ENCODE measurements at regions not wholly inside any gene's neighbourhood (a gene's known extent, or its start where the extent isn't known, plus 50 kb on each side); places are given as distances from the start of the nearest gene placed in this dataset.

DNA sequence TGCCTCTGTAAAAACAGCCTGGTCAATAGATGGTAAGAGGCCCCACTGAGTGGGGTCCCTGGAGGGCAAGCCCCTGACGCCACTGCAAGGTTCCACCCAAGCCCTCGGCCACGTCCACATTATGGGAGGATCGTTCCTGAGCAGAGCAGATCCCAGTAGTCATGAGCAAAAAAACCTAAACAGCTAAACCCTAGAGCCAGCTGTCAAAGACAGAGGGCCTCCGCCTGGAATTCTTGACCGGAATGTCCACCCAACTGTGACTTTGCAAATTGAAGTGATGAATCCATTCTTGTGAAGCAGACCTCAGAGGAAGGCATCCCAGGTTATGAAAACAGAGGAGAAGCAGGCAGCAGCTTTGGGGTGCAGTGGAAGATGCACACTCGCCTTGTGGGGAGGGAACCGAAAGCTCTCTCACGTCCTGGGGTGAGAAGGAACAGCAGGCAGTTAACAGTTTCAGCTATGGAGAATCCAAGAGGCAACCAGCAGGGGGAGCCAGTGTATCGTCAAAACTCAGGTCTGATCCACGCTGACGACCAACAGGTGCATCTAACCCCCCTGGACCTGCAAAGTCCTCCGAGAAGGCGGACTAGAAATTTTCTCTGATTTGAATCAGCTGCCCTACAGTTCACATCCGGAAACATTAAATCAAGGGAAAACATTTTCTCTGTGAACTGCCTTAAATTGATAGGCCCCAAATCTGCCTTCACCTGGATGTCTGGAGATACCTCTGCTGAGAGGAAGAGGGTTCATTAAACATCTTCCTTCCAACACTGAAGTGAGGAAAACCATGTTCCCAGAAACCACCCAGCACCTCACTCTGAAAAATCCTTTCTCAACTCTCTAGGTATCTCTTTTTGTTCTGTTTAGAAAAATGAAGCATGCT lies 139.1 kb upstream of the PFKP start:
- H3K27me3 ChIP-seq (ENCODE audit: insufficient read depth, low read length), result no peaks in the 10 kb centered on the region
- peaks cover 24 to 27% of the 10 kb centered on the region in 2 experiments for H3K4me1 Mint-ChIP-seq
- no peak overlapping the region for H2BK20ac ChIP-seq (ENCODE audit: low read depth, low read length, poor library complexity, severe bottlenecking)
- no peaks in the 10 kb centered on the region for H3K23me2 ChIP-seq (ENCODE audit: insufficient read length, low read depth, low read length, poor library complexity, severe bottlenecking)
- H3K56ac ChIP-seq (ENCODE audit: insufficient read length, low read depth, low read length), result no peak overlapping the region
- H3K9me3 Mint-ChIP-seq, result no peaks in the 10 kb centered on the region; a peak in 1 of 5 replicates
- H3K79me2 ChIP-seq (ENCODE audit: insufficient read depth, low read length), result no peaks in the 10 kb centered on the region
- no peak overlapping the region for H2AFZ ChIP-seq (ENCODE audit: low read length)
- H3K9ac ChIP-seq (ENCODE audit: extremely low read depth, insufficient read length, low read length), result no peak overlapping the region
- no peaks in the 10 kb centered on the region for H3K9me3 ChIP-seq (ENCODE audit: control insufficient read depth, low read depth, low read length)
- no peak overlapping the region for H4K91ac ChIP-seq (ENCODE audit: insufficient read length, low read depth, low read length)
- H3K14ac ChIP-seq (ENCODE audit: insufficient read depth, low read length), result no peak overlapping the region
- no peak overlapping the region for H3K4ac ChIP-seq (ENCODE audit: low read depth, low read length)
- TF ChIP-seq, protein P1, sequence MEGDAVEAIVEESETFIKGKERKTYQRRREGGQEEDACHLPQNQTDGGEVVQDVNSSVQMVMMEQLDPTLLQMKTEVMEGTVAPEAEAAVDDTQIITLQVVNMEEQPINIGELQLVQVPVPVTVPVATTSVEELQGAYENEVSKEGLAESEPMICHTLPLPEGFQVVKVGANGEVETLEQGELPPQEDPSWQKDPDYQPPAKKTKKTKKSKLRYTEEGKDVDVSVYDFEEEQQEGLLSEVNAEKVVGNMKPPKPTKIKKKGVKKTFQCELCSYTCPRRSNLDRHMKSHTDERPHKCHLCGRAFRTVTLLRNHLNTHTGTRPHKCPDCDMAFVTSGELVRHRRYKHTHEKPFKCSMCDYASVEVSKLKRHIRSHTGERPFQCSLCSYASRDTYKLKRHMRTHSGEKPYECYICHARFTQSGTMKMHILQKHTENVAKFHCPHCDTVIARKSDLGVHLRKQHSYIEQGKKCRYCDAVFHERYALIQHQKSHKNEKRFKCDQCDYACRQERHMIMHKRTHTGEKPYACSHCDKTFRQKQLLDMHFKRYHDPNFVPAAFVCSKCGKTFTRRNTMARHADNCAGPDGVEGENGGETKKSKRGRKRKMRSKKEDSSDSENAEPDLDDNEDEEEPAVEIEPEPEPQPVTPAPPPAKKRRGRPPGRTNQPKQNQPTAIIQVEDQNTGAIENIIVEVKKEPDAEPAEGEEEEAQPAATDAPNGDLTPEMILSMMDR (conservative IDR thresholded peaks at IDR 0.05), result peak; percentile 93
- H4K8ac ChIP-seq (replicated peaks; ENCODE audit: insufficient read length, low read depth, low read length), result no peak overlapping the region
- H3K27ac Mint-ChIP-seq, result no peak overlapping the region; a peak in 1 of 7 replicates
- peaks cover 3% of the 10 kb centered on the region for H3K27me3 Mint-ChIP-seq (ENCODE audit: low read depth)
- no peak overlapping the region for H2BK120ac ChIP-seq (ENCODE audit: low read depth, low read length, poor library complexity, severe bottlenecking)
- no peak overlapping the region for H2BK15ac ChIP-seq (ENCODE audit: low read depth, low read length)
- no peak overlapping the region for H4K5ac ChIP-seq (ENCODE audit: insufficient read length, low read depth, low read length)
- H3K27ac ChIP-seq (ENCODE audit: insufficient read length, low read depth, low read length), result no peak overlapping the region
- peaks cover 2% of the 10 kb centered on the region; the same call in 1 of the 2 replicates for H3K4me1 ChIP-seq (ENCODE audit: insufficient read depth, low read length)
- H3K18ac ChIP-seq (ENCODE audit: insufficient read length, low read depth, low read length), result no peak overlapping the region
- H2BK5ac ChIP-seq (ENCODE audit: insufficient read length, low read length), result no peak overlapping the region
- H4K20me1 ChIP-seq (ENCODE audit: control insufficient read depth, insufficient read depth, insufficient read length), result no peaks in the 10 kb centered on the region
- H3T11ph ChIP-seq (ENCODE audit: low read length), result no peak overlapping the region
- H3K79me1 ChIP-seq (ENCODE audit: insufficient read depth, low read depth, low read length, poor library complexity, severe bottlenecking), result no peaks in the 10 kb centered on the region
- no CpG with 5 or more reads among the region's 15 CpGs for WGBS (ENCODE audit: extremely low coverage, insufficient read length, low lambda C conversion rate)
- DNase-seq, result peak; percentile 82
- no peak overlapping the region for H3K23ac ChIP-seq (ENCODE audit: insufficient read length, low read depth, low read length)
- H3K36me3 Mint-ChIP-seq (ENCODE audit: insufficient read depth in 1 of 3, low read depth in 3 of 3), result no peaks in the 10 kb centered on the region; a peak in 1 of 7 replicates
- H2BK12ac ChIP-seq (ENCODE audit: insufficient read length, low read depth, low read length), result no peak overlapping the region
- H3K4me3 Mint-ChIP-seq, result peak overlapping the region in 1 of 2 experiments; percentile 22; a peak in 1 of 5 replicates
- no peak overlapping the region for H2AK5ac ChIP-seq (ENCODE audit: insufficient read length, low read length)
- H3K4me2 ChIP-seq (ENCODE audit: insufficient read depth, insufficient read length, low read length), result no peak overlapping the region
